PC-9 (cell line): ENCODE measurements at regions not wholly inside any gene's neighbourhood (a gene's known extent, or its start where the extent isn't known, plus 50 kb on each side); places are given as distances from the start of the nearest gene placed in this dataset.

Experiments used
- EZH2 ChIP-seq: fragments of 200-600 bp; sonication (generic); IDR thresholded peaks from 2 replicates; pipeline ENCODE4 v1.8.0; 2017; ENCODE audit warnings: antibody characterized with exemption, low read depth
- TF ChIP-seq, protein P1 (sequence below): fragments of 200-600 bp; sonication (generic); conservative IDR thresholded peaks from 2 replicates; pipeline ENCODE4 v1.6.1; 2017; ENCODE audit warnings: mixed run types, antibody characterized with exemption, mild to moderate bottlenecking, moderate library complexity

- TF ChIP-seq, protein P1, sequence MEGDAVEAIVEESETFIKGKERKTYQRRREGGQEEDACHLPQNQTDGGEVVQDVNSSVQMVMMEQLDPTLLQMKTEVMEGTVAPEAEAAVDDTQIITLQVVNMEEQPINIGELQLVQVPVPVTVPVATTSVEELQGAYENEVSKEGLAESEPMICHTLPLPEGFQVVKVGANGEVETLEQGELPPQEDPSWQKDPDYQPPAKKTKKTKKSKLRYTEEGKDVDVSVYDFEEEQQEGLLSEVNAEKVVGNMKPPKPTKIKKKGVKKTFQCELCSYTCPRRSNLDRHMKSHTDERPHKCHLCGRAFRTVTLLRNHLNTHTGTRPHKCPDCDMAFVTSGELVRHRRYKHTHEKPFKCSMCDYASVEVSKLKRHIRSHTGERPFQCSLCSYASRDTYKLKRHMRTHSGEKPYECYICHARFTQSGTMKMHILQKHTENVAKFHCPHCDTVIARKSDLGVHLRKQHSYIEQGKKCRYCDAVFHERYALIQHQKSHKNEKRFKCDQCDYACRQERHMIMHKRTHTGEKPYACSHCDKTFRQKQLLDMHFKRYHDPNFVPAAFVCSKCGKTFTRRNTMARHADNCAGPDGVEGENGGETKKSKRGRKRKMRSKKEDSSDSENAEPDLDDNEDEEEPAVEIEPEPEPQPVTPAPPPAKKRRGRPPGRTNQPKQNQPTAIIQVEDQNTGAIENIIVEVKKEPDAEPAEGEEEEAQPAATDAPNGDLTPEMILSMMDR = no peak
- no peak for TF ChIP-seq EZH2
Observed at GRCh38 chr1:58950897-58951296, 167.1 kb upstream of the JUN start.
